ENCODE measurements at regions not wholly inside any gene's neighbourhood (a gene's known extent, or its start where the extent isn't known, plus 50 kb on each side); places are given as distances from the start of the nearest gene placed in this dataset.

DNA sequence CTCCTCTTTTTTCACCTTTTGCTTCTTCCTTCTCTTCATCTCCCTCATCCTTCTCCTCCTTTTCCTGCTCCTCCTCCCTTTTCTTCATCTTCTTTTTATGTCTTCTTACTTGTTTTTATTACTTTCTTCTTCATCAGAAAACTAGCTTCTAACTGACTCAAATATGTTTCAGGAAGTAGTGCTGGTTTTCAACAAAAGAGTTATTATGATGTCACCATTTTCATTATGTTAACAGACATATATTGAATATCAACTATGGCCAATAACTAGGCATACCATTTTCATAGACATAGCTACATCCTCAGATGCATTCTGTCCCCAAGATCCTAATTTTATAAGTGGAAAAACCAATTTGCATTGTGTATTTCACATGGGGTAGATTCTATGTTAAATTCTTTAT, 252.9 kb upstream of the PAPPA start:
- DNase-seq, result no peak

DNA sequence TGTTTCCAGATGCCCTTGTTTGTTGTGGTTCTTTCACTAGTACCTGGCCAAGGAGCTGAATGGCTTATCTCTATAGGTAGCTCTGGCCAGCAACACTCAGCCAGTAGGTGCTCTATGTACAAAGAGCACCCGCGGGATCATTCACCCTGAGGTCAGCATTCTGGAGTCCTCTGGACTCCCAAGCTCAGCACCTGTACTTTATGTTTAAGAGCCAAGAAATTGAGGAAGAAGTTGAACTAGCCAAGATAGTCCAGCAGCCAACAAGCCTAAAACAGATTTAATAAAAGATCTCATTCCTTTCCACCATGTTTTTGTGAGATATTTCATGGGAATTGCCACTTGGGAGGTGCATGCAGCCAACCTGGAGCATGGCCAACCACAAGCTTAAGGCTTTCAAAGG, 242.6 kb upstream of the PAPPA start:
- DNase-seq, result no peak

DNA sequence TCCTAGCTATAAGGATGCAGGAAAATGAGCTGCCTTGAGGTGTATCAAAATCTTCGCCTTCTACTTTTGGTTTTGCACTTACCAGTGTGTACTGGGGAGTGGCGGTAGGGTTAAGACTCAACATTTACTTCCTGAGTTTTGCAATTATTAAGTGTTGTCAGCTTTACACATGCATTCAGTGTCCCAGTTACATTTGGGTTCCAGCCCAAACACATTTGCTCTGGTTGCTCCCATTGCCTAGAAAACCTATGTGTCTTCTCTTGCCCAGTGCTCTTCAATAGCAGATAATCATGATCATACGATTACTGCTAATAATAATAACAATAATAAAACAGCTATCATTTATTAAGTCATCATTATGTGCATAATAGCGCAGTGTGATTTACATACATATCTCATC, 241.5 kb upstream of the PAPPA start:
- DNase-seq, result no peak

DNA sequence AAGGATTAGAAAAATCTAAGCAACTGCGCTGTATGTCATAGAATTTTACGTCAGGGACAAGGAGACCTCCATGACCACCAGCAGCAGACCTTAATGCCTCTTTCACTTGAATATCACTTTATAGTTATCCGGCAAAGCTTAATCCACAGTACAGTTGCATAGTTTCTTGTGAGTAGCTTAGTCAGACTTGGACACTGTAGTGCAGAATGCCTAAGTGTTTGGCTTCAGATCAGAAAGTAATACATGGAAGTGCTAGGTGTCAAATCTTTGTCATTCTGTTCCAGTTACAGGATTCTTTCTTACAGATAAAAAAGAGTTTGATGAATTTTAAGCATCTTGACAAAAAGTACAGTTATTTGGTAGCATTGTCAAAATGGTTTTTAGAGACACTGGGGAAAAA, 239.9 kb upstream of the PAPPA start:
- DNase-seq, result peak; percentile 62

DNA sequence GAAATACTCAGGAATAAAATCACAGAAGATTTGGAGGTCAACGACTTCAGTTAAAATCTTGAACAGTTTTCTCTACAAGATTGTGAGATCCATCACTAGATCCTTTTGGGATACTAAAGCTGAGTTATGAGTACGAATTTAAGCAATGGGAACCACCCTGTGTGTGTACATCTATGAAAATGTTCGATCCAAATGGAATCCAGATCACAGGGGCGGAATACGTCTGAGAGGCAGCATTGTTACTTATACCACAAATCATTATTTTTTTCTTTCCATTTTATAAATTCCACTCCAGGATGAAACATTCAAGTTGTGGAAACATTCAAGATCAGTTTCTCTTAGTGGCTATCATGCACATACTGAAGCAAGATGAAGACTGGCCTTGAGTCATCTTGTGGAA, 239.3 kb upstream of the PAPPA start:
- DNase-seq, result peak; percentile 18

DNA sequence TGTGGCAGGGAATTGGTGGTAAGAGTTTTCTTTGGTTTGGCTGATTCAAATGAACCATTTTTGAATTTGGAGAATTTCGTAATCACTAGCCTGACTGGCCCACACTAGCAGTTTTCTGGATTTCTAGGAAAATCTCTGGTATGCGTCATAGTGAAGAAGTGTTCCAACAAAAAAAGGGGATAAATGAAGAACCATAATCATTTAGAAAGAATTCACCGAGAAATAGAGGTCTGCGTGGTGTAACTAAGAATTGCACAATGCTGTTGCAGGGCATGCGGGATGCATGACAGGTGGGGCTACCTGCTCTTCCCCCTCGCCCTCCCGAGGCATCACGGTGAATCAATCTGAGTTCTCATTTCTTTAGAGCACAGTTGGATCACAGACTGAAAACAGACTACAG, 232.3 kb upstream of the PAPPA start:
- DNase-seq, result peak; percentile 33

DNA sequence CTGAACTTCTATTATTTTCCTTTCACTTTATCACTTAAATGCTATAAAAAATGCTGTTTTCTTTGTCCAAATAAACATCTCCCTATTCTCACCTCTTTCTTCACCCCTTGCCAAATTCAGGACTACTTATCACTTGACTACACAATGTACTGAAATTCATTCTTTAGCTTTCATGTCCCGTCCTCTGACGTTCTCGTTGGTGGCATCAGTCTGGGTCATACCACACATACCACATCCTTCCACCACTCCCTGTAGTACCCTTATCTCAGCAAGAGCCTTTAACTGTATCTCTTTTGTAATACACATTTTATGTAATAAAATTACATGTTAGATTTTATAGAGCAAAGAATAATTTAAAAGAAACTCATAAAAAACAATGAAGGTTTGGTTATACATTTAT, 231.1 kb upstream of the PAPPA start:
- no peak for DNase-seq

DNA sequence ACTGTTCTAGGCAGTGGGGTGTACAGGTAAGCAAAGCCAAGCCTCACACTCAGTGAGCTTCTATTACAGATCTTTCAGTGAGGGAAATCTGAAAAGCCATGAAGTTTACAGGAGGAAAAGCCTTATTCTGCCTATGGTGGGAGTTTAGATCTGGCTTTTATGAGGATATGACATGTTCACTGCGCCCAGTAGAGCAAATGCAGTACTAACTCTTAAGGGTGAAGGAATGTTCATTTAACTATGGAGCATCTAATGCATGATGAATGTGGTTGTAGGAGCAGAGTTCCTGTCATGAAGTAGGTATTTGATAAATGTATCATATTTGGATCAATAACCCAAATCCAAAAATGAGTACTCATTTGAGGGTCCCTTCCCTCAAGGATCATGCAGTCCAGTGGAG, 230.2 kb upstream of the PAPPA start:
- DNase-seq, result no peak

DNA sequence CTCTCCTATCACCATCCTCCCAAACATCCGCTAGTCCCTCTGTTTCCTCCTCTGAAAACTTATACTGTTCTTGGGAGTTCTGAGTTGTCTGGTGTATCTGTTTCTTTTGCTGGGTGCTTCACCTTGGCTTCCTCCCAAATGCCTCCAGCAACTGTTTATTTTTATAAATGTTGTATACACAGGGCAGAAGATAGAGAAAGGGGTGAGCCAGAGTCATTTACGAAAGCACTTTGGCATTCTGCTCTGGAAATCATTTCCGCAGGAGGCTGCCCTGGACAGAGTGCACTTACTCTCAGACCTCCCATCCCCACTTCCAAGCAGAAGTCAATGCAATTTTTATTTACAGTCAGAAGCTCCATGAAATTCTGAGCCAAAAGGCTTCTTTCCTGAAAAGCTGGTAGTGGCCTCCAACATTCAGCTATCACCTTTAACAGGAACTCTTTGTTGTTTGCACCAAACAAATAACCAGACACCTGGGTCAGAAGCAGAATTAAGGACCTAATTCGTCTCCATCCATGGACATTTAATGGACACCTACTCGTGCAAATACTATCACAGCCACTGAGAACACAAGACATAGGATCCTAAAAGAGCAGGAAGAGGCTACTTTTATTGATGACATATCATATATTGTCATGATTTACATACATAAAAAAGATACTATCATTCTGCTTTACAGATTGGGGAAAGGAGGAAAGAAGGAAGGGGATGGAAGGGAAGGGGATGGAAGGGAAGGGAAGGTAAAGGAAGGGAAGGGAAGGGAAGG, 229.5 kb upstream of the PAPPA start:
- DNase-seq, result peak; percentile 39

DNA sequence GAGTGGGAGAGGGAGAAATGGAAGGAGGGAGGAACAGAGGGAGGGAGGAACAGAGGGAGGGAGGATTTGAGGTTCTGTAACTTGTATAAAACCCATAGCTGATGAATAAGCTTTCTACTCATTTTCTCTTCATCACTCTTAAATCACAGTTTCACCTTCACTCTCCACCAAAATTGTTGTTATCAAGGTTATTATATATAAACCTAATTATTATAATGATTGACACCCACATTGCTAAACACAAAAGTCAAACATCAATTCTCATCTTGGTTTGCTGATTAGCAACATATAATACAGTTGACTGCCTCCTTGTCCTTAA, 229.0 kb upstream of the PAPPA start:
- no peak for DNase-seq

DNA sequence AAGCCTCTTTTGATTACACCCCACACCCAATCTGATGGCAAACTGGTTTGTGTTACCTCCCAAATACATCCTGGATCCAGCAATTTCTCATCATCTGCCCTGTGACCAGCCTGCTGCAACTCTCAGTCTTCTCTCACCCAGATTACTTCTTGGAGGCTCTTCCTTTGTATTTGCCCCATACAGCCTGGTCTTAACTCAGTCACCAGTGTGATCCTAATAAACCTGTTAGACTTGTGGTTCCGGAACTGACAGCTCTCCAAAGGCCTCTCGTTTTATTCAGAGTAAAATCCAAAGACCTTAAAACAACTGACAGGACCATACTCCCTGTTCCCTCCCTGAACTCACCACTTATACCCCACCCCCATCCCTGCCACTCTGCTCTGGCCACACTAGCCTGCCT, 228.2 kb upstream of the PAPPA start:
- no peak for DNase-seq

DNA sequence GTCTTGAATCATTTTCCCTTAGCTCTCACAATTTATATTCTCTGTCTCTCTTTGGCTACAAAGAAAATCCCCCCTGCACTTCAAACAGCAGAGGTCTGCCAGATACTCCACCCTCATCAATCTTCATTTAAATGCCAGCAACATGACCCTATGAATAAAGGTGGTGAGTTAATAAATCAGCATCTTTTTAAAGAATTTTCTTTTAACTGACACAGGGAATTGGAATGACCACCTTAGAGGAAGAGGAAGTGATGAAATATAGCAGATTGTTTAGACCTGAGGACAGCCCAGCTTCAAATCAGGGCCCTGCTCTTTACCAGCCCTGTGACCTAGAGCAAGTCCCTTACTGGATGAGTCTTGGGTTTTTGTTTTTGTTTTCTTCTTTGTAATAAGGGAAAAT, 223.1 kb upstream of the PAPPA start:
- DNase-seq, result peak; percentile 78

DNA sequence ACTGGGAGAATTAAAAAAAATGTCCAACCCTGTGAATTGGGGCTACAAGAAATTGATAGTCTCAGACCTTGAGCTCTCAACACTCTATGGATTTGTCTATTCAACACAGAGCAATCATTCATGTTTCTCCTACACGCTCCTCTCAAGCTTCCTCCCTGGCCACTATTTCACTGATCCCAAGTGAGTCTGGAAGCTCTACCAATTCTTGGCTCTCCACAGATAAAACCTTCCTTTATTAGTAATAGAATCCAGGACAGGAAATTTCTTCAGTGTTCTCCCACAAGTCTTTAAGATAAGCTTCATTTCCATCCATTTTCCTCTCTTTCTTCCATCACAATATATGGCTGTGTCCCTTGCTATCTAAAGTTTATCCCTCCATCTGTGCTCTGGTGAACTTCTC, 215.1 kb upstream of the PAPPA start:
- no peak for DNase-seq

DNA sequence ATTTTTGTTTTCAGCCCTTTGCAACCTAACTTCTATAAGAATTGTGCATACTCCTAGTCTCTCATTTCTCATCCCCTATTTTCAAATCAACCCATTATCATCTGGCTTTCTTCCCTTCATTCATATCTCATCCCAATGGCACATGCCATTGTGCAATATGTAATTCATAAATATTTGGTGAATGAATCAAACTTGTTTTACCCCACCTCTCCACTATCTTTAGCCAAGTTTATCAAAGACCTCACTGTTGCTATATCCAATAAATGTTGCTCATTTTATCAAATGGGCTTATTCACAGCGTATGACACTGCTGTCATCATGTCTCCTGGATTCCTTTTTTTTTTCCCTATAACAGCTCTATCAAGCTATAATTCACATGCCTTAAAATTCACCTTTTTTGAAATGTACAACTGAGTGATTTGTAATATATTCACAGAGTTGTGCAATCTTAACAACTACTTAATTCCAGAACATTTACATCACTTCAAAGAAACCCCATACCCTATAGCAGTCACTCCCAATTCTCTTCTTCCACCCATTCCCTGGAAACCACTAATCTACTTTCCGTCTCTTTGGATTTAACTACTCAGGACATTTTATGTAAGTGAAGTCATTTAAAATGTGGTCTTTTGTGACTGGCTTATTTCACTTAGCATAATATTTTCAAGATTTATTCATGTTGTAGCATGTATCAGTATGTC, 214.4 kb upstream of the PAPPA start:
- DNase-seq, result peak; percentile 98

DNA sequence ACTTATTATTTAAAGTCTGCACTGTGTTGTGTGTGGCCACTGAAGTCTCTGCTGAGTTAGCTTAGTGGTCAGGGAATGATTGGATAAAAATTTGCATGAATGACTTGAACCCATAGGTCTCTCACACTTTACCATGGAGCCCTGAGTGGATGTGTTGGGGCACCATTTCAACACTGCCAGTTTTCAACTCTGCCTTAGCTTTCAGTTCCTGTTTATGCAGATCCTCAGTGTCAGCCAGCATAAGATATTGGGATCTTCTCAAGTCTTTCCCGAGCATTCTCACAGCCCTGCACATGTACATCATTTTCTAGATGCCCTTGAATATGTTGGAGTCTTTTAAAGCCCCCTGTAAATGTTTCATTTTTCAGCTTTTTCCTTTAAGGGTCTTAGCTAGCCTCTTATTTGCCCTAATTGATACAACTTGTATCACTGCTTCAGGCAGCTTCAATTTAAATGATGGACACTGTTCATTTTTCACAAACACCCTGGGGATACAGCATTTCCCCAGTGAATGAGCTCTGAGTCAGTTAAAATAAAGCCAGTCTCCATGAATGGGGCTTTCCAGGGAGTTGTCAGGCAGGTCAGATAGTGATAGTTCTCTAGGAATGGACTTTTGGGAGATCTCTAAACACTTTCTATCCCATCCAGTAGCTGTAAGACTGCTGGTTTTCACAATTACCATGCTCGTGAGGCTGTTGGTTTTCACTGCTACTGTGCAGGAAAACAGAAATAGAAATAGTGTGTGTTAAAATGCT, 211.9 kb upstream of the PAPPA start:
- DNase-seq, result peak; percentile 69

DNA sequence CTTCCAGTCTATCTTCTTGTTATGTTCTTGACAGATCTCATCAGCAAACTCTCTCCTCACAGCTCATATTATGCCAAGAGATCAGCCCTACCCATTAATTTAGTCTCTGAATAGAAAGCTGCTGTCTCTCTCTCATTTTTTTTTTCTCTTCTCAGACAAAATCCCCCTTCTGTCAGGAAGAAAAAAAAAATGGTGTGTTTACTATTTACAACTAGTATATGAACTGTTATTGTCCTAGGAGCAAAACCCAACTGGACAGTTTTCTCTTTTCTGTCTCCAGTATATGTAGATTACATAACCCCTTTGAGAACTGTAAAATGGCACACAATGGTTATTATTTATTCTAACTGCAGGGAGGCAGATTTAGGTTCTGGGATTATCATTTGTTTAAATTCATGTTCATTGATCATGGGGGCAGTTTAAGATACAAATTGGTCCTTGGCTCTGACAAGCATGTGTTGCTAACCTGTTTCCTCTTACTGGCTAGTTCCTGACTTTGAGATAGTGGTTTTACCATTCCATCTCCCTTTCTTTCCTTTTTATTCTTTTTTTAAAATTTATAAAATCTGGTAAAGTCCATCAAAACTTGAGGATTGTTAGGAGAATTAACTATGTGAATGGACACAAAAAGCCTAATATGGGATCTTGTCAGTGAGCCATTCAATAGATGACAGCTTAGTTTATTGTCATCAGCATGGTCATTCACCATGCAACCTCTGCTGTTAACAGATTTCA, 210.0 kb upstream of the PAPPA start:
- DNase-seq, result no peak

DNA sequence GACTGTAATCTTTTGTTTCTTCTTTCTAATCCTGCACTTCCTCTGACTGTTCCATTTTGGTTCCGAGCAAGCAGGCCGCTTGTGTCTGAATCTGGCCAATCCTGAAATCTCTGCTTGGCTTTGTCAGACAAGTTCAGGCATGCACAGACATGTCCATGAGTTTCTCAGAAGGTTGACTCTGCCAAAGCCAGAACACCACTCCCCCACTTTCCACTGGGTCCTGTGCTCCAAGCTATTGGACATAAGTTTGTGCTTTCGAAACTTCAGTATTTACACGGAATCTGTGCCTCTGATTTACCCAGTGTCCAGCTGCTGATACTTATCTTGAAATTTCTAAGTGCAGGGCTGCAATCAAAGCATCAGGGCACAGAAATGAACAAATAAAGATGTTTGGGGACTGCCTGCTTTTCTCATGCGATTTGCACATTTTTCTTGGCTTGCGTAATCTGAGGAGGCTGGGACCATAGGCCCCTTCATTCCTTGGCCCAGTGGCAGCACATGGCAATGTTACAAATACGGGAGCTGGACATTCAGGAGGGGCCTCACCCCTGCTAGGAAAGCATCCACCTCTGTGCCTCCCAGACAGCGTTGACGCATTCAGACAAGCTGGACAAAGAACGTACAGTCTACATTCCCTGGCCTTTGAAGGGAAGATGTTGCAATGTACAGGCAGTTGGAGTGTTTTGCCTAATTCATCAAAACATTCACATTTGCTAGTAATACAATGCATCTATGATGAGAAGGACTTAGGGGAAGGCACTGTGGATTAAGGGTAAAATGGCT, 209.2 kb upstream of the PAPPA start:
- peak; percentile 97 for DNase-seq

DNA sequence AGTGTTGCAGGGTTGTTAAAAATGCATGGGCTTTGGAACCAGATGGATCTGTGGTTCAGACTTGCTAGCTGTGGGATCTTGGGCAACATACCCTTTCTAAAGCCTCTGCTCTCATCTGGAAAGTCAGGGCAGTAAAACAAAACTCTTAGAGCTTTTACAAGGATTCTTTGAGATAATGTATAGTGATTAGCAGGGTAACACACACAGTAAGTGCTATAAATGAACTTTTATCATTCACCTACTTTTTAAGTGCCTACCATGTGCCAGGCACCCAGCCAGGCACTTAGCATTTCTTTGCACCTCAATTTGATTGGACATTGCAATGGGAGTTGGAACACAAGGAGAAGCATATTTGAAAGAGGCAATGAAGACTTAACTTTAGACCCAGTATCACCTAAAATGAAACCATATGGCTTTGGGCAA, 208.6 kb upstream of the PAPPA start:
- DNase-seq, result no peak

DNA sequence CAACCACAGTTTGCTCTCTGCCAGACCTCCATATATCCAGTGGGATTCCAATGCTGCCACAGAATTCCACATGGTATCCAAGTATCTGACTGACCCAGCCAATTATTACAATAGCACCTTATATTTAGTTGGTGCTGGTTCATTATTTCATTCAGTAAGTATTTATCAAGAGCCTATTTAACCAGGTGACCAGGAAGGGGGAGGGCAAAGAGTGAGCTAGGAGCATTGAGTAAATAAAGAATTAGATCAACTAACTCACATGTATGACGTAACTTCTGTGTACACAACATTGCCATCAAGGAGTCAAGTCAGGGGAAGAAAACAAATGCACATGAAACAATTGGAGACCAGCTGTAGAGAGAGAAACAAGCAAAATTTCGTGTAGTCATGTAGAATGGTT, 207.1 kb upstream of the PAPPA start:
- DNase-seq, result no peak

DNA sequence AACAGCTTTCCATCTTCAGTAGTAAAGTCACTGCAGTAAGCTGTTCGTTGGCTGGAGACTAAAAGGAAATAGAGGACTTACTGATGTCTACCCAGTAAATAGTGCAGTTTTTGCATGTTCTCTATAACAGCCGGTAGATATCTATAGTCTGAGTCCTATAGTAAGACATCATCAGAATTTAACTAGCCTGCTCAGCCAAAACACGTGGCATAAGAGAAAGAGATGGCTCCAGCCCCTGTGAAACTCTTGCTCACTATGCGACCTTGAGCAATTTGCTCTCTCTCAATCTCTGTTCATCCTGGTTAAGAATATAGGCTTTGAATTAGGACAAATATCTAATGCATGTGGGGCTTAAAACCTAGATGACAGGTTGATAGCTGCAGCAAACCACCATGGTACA, 201.6 kb upstream of the PAPPA start:
- no peak for DNase-seq

DNA sequence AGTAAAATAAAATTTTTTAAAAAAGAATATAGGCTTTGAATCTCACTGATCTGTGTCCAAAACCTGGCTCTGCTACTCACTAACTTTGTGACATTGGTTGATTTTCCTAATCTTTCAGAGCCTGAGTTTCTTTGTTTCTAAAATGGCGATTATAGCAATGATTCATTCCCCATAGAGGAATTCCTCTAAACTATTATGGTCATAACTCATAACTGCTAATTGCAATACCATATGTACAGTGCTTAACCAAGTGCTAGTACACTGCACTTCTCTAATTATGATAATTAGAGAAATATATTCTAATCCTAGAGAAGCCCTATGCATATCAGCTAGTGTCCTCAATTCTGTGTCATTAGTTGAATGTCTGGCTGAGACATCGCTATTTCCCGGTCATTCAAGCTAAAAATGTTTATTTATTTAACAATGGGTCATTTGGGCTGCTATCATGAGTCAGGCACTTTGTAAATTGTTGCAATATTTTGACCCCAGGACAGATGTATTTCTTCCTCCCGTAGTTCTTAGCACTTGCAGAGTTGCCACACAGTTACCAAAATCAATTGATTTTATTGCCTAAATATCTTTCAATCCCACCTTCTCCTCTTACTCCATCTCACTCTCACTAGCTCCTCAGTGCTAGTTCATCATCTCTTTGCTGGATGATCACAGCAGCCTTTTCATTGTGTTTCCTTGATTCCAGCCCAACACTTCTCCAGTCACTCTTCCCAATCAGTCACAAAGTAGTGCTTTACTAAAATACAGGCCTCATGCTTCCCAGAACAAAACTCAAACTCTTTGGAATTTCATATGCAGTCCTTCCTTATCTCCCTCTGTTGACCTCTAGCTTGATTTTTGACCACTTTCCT, 200.9 kb upstream of the PAPPA start:
- peak; percentile 58 for DNase-seq

DNA sequence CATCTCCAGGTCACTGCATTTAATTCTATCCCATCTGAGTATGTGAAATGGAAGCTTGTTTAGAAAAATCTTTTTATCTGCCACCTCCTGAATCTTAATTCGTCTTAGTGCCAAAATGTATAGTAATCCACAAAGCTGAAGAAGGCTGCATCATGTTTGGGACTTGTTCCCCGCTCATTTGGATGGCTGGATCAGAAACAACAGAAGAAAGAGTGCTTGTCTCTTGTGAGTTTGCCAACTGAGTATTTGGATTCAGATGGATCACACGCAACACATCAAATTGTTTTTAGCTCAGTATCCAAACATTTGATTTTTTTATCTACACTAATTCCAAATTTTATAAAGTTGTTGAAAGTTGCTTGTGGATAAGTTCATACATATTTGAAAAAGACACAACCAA, 197.2 kb upstream of the PAPPA start:
- no peak for DNase-seq

Data from fibroblast of skin of right biceps (primary cell).